Keratinocyte (primary cell): ENCODE measurements at regions not wholly inside any gene's neighbourhood (a gene's known extent, or its start where the extent isn't known, plus 50 kb on each side); places are given as distances from the start of the nearest gene placed in this dataset.
A peak's percentile ranks its signal among the peaks of the same experiment; 100 is the strongest.

Experiments used
- DNase-seq: peaks from one replicate; pipeline ENCODE4 v3.0.0-alpha.2; 2011; ENCODE audit warnings: low read depth, missing footprints, low spot score
- FAIRE-seq: peaks from 2 replicates; lab custom pipeline; 2011; peaks lifted over from hg19 to GRCh38; lab: Jason Lieb, UNC
- H2AFZ ChIP-seq: 2 replicates; pipeline ENCODE4 v1.6.0; 2012; ENCODE audit warnings: low read length, control low read depth, inconsistent platforms; ENCODE audit not compliant: control insufficient read depth
- H3K27ac ChIP-seq: 2 replicates; pipeline ENCODE4 v1.5.1; 2011; ENCODE audit warnings: low read length; ENCODE audit not compliant: control insufficient read depth, insufficient read depth
- H3K27me3 ChIP-seq: 3 replicates; pipeline ENCODE4 v1.6.0; 2011; ENCODE audit warnings: low read length; ENCODE audit not compliant: control insufficient read depth, insufficient read depth; ENCODE audit errors: extremely low read depth
- H3K36me3 ChIP-seq, 2 experiments: 2 replicates in 1 of 2; 3 replicates in 1 of 2; pipeline ENCODE4 v1.5.1; 2011; ENCODE audit warnings: low read length in 2 of 2, mild to moderate bottlenecking in 1 of 2; ENCODE audit not compliant: control insufficient read depth in 2 of 2, insufficient read depth in 2 of 2; ENCODE audit errors: extremely low read depth in 1 of 2
- H3K4me1 ChIP-seq: 3 replicates; pipeline ENCODE4 v1.5.1; 2011; ENCODE audit warnings: low read length; ENCODE audit not compliant: control insufficient read depth, insufficient read depth; ENCODE audit errors: extremely low read depth
- H3K4me2 ChIP-seq: 3 replicates; pipeline ENCODE4 v1.6.0; 2011; ENCODE audit warnings: low read depth, low read length; ENCODE audit not compliant: control insufficient read depth, insufficient read depth; ENCODE audit errors: extremely low read depth
- H3K4me3 ChIP-seq, 3 experiments: fragments of 200-600 bp in 1 of 3; sonication (generic) in 1 of 3; 2 replicates in 2 of 3; 3 replicates in 1 of 3; pipeline ENCODE4 v1.5.1; 2011 to 2016; ENCODE audit warnings: low read length in 3 of 3, mild to moderate bottlenecking in 3 of 3, control low read depth in 2 of 3, inconsistent platforms in 1 of 3, low read depth in 1 of 3, mixed read lengths in 1 of 3, mixed run types in 1 of 3, moderate library complexity in 1 of 3; ENCODE audit not compliant: control insufficient read depth in 2 of 3, insufficient read depth in 2 of 3; ENCODE audit errors: extremely low read depth in 1 of 3
- H3K79me2 ChIP-seq: 2 replicates; pipeline ENCODE4 v1.6.0; 2012; ENCODE audit warnings: low read length; ENCODE audit not compliant: control insufficient read depth, insufficient read depth
- H3K9ac ChIP-seq: 3 replicates; pipeline ENCODE4 v1.6.0; 2011; ENCODE audit warnings: low read length; ENCODE audit not compliant: control insufficient read depth, insufficient read depth; ENCODE audit errors: extremely low read depth
- H3K9me1 ChIP-seq: 3 replicates; pipeline ENCODE4 v1.6.0; 2011; ENCODE audit warnings: low read length; ENCODE audit not compliant: control insufficient read depth, insufficient read depth; ENCODE audit errors: extremely low read depth
- H3K9me3 ChIP-seq: 2 replicates; pipeline ENCODE4 v1.5.1; 2012; ENCODE audit warnings: low read depth, low read length; ENCODE audit not compliant: control insufficient read depth
- H4K20me1 ChIP-seq: 3 replicates; pipeline ENCODE4 v1.6.0; 2011; ENCODE audit warnings: low read length; ENCODE audit not compliant: control insufficient read depth, insufficient read depth; ENCODE audit errors: extremely low read depth
- EZH2 ChIP-seq: IDR thresholded peaks from one replicate; pipeline ENCODE4 v1.6.1; 2012; ENCODE audit warnings: inconsistent platforms, mild to moderate bottlenecking, low read length, moderate library complexity
- dilution Hi-C: fragments of 300-500 bp; cut with MboI; formaldehyde crosslinking; loops from one replicate; pipeline ENCODE4 v1.7.0; 2020; ENCODE audit warnings: low sequenced_read_pairs; ENCODE audit not compliant: extremely low pct_ligation_motif_present
- TF ChIP-seq, protein P1 (sequence below), 3 experiments: IDR thresholded peaks in 1 of 3; conservative IDR thresholded peaks in 1 of 3; optimal IDR thresholded peaks in 1 of 3; 2 replicates in 2 of 3; 3 replicates in 1 of 3; pipeline versions ENCODE3 to v1.5.1; 2011; ENCODE audit warnings: low read length in 3 of 3, mild to moderate bottlenecking in 3 of 3, moderate library complexity in 2 of 3, control low read depth in 1 of 3, inconsistent platforms in 1 of 3; ENCODE audit not compliant: insufficient read depth in 2 of 3; ENCODE audit errors: extremely low read depth in 1 of 3

DNA sequence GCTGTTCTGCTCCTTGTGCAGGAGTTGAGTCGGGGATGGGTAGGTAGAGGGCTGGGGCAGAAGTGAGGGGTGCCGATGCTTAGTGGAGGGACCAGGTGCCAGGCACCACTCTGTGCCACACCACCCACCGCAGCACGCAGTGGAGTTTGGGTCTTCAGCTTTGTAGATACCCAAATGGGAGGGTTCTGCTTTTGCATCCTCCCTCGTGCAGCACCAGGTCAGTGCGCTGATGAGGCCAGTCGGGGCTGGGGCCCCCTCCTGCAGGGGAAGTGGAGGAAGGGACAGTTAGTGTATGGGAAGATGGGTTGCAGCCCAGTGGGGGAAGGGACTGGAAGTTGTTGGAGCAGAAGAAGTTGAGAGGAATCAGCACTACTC is 244.0 kb downstream of the RHOU start:
- no peak for DNase-seq
- dilution Hi-C loops: no loop called here
- Histone ChIP-seq H3K27ac (no peak overlapping the region), H3K79me2 (no peaks in the 10 kb centered on the region), H3K9ac (no peak overlapping the region), H3K36me3 (no peaks in the 10 kb centered on the region), H3K4me1 (no peaks in the 10 kb centered on the region), H3K9me3 (no peaks in the 10 kb centered on the region), H4K20me1 (no peaks in the 10 kb centered on the region), H2AFZ (no peak overlapping the region), H3K9me1 (no peaks in the 10 kb centered on the region), H3K27me3 (peaks cover 14% of the 10 kb centered on the region), H3K4me2 (no peak overlapping the region), H3K4me3 (no peak overlapping the region)
- no peak for FAIRE-seq
- TF ChIP-seq EZH2: no peak
- TF ChIP-seq, protein P1, sequence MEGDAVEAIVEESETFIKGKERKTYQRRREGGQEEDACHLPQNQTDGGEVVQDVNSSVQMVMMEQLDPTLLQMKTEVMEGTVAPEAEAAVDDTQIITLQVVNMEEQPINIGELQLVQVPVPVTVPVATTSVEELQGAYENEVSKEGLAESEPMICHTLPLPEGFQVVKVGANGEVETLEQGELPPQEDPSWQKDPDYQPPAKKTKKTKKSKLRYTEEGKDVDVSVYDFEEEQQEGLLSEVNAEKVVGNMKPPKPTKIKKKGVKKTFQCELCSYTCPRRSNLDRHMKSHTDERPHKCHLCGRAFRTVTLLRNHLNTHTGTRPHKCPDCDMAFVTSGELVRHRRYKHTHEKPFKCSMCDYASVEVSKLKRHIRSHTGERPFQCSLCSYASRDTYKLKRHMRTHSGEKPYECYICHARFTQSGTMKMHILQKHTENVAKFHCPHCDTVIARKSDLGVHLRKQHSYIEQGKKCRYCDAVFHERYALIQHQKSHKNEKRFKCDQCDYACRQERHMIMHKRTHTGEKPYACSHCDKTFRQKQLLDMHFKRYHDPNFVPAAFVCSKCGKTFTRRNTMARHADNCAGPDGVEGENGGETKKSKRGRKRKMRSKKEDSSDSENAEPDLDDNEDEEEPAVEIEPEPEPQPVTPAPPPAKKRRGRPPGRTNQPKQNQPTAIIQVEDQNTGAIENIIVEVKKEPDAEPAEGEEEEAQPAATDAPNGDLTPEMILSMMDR (optimal IDR thresholded peaks at IDR 0.05 in 1 of 3, IDR thresholded peaks at IDR 0.05 in 1 of 3, conservative IDR thresholded peaks at IDR 0.05 in 1 of 3; ENCODE audit: extremely low read depth in 1 of 3, insufficient read depth in 2 of 3, low read length in 3 of 3): no peak

DNA sequence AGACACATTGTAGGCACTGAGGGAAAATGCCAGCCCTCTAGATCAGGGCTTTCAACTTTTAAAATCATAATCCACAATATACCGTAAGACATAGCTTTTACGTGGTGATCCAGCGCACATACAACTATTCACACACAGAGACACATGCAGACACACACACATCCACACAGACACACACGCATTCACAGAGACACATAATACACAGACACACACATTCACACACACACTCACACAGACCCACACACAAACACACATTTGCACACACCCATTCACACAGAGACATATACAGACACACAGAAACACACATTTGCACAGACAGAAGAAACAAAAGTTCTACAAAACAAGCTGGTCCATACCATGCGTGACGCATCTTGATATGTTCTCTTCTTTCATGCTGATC is 244.5 kb downstream of the RHOU start:
- H3K9ac ChIP-seq: no peak overlapping the region
- no peaks in the 10 kb centered on the region for H3K9me3 ChIP-seq
- no peaks in the 10 kb centered on the region for H4K20me1 ChIP-seq
- no peak overlapping the region for H3K27ac ChIP-seq
- H3K4me3 ChIP-seq: no peak overlapping the region
- H3K36me3 ChIP-seq: no peaks in the 10 kb centered on the region
- no peak overlapping the region for H2AFZ ChIP-seq
- H3K4me1 ChIP-seq: no peaks in the 10 kb centered on the region
- no peaks in the 10 kb centered on the region for H3K9me1 ChIP-seq
- no peak overlapping the region for H3K4me2 ChIP-seq
- no peaks in the 10 kb centered on the region for H3K79me2 ChIP-seq
- peak; percentile 29 for FAIRE-seq
- TF ChIP-seq, protein P1 (optimal IDR thresholded peaks at IDR 0.05 in 1 of 3, IDR thresholded peaks at IDR 0.05 in 1 of 3, conservative IDR thresholded peaks at IDR 0.05 in 1 of 3; ENCODE audit: extremely low read depth in 1 of 3, insufficient read depth in 2 of 3, low read length in 3 of 3): no peak
- no peak for TF ChIP-seq EZH2
- dilution Hi-C loops: no loop called here
- peaks cover 10% of the 10 kb centered on the region for H3K27me3 ChIP-seq
- DNase-seq: no peak
